Erythroblast (primary cell): ENCODE measurements at regions not wholly inside any gene's neighbourhood (a gene's known extent, or its start where the extent isn't known, plus 50 kb on each side); places are given as distances from the start of the nearest gene placed in this dataset.

Source experiments
- GATA1 ChIP-seq: IDR thresholded peaks from 2 replicates; pipeline ENCODE4 v1.6.1; 2011; ENCODE audit warnings: low read depth, mild to moderate bottlenecking, control low read depth, low read length, moderate library complexity
- POLR2A ChIP-seq: IDR thresholded peaks from 2 replicates; pipeline ENCODE4 v1.6.1; 2011; ENCODE audit warnings: mild to moderate bottlenecking, low read length

- TF ChIP-seq POLR2A: no peak
- no peak for TF ChIP-seq GATA1
Observed at GRCh38 chr15:38638811-38639210, 74.2 kb upstream of the RASGRP1 start.
